Adipocyte (in vitro differentiated cells): ENCODE measurements at regions not wholly inside any gene's neighbourhood (a gene's known extent, or its start where the extent isn't known, plus 50 kb on each side); places are given as distances from the start of the nearest gene placed in this dataset.

Experiments
- DNase-seq: peaks from one replicate; pipeline ENCODE4 v3.0.0-alpha.2; 2015; ENCODE audit warnings: low read depth
- H3K27me3 ChIP-seq: replicated peaks from 2 replicates; pipeline ENCODE4 v1.7.0; 2013; ENCODE audit warnings: mild to moderate bottlenecking, low read length, moderate library complexity; ENCODE audit not compliant: control insufficient read depth, insufficient read depth
- H3K36me3 ChIP-seq: 2 replicates; pipeline ENCODE4 v1.7.0; 2013; ENCODE audit warnings: low read length, mild to moderate bottlenecking, moderate library complexity; ENCODE audit not compliant: control insufficient read depth, insufficient read depth, severe bottlenecking
- H3K4me1 ChIP-seq: 2 replicates; pipeline ENCODE4 v1.7.0; 2013; ENCODE audit warnings: mild to moderate bottlenecking, low read length, moderate library complexity; ENCODE audit not compliant: control insufficient read depth, insufficient read depth
- H3K4me3 ChIP-seq: 2 replicates; pipeline ENCODE4 v1.7.0; 2013; ENCODE audit warnings: mild to moderate bottlenecking, low read length, moderate library complexity
- H3K9ac ChIP-seq: 2 replicates; pipeline ENCODE4 v1.7.0; 2013; ENCODE audit warnings: mild to moderate bottlenecking, low read length, moderate library complexity
- H3K9me3 ChIP-seq: 2 replicates; pipeline ENCODE4 v1.7.0; 2013; ENCODE audit warnings: mild to moderate bottlenecking, low read length, moderate library complexity; ENCODE audit not compliant: control insufficient read depth

GRCh38 chr6:21858076-21858475 is 264.5 kb downstream of the SOX4 start:
- no peaks in the 10 kb centered on the region for H3K9me3 ChIP-seq
- H3K36me3 ChIP-seq = no peaks in the 10 kb centered on the region

GRCh38 chr6:21859193-21859735 is 265.7 kb downstream of the SOX4 start:
- Histone ChIP-seq H3K27me3 (no peaks in the 10 kb centered on the region), H3K4me3 (no peak overlapping the region), H3K9ac (no peak overlapping the region), H3K9me3 (no peaks in the 10 kb centered on the region), H3K4me1 (peaks cover 16% of the 10 kb centered on the region), H3K36me3 (no peaks in the 10 kb centered on the region)
- DNase-seq = no peak

More at GRCh38 chr6:21858076-21858475, 264.5 kb downstream of the SOX4 start:
- peaks cover 16% of the 10 kb centered on the region for H3K4me1 ChIP-seq
- H3K4me3 ChIP-seq = no peak overlapping the region
- H3K9ac ChIP-seq = no peak overlapping the region
- H3K27me3 ChIP-seq = no peaks in the 10 kb centered on the region
- DNase-seq = no peak

- DNase-seq = no peak
Observed at GRCh38 chr6:21861942-21862341, 268.4 kb downstream of the SOX4 start.

GRCh38 chr6:21864206-21864605 is 270.7 kb downstream of the SOX4 start:
- Histone ChIP-seq H3K27me3 (no peaks in the 10 kb centered on the region), H3K4me3 (no peak overlapping the region), H3K36me3 (no peaks in the 10 kb centered on the region), H3K4me1 (no peaks in the 10 kb centered on the region), H3K9ac (no peak overlapping the region), H3K9me3 (no peaks in the 10 kb centered on the region)
- DNase-seq = no peak

More at GRCh38 chr6:21861942-21862341, 268.4 kb downstream of the SOX4 start:
- Histone ChIP-seq H3K27me3 (no peaks in the 10 kb centered on the region), H3K9ac (no peak overlapping the region), H3K9me3 (no peaks in the 10 kb centered on the region), H3K36me3 (no peaks in the 10 kb centered on the region), H3K4me1 (peaks cover 4% of the 10 kb centered on the region), H3K4me3 (no peak overlapping the region)

GRCh38 chr6:21868226-21868625 is 274.7 kb downstream of the SOX4 start:
- Histone ChIP-seq H3K4me3 (no peak overlapping the region), H3K9me3 (no peaks in the 10 kb centered on the region), H3K36me3 (no peaks in the 10 kb centered on the region), H3K9ac (no peak overlapping the region), H3K4me1 (peaks cover 7% of the 10 kb centered on the region), H3K27me3 (no peaks in the 10 kb centered on the region)
- no peak for DNase-seq

- no peaks in the 10 kb centered on the region for H3K9me3 ChIP-seq
- H3K4me3 ChIP-seq = no peak overlapping the region
- no peak for DNase-seq
- H3K36me3 ChIP-seq = no peaks in the 10 kb centered on the region
- peaks cover 15% of the 10 kb centered on the region for H3K4me1 ChIP-seq
- no peaks in the 10 kb centered on the region for H3K27me3 ChIP-seq
- no peak overlapping the region for H3K9ac ChIP-seq
Observed at GRCh38 chr6:21869085-21869771, 275.7 kb downstream of the SOX4 start.

- DNase-seq = no peak
- Histone ChIP-seq H3K9me3 (no peaks in the 10 kb centered on the region), H3K9ac (no peak overlapping the region), H3K27me3 (no peaks in the 10 kb centered on the region), H3K4me1 (peaks cover 15% of the 10 kb centered on the region), H3K36me3 (no peaks in the 10 kb centered on the region), H3K4me3 (no peak overlapping the region)
Observed at GRCh38 chr6:21870076-21870730, 276.7 kb downstream of the SOX4 start.

- peaks cover 15% of the 10 kb centered on the region for H3K4me1 ChIP-seq
- DNase-seq = no peak
- H3K36me3 ChIP-seq = no peaks in the 10 kb centered on the region
- no peaks in the 10 kb centered on the region for H3K27me3 ChIP-seq
- H3K4me3 ChIP-seq = no peak overlapping the region
- no peak overlapping the region for H3K9ac ChIP-seq
- H3K9me3 ChIP-seq = no peaks in the 10 kb centered on the region
Observed at GRCh38 chr6:21871831-21872230, 278.3 kb downstream of the SOX4 start.

- H3K27me3 ChIP-seq = no peaks in the 10 kb centered on the region
- DNase-seq = no peak
Observed at GRCh38 chr6:21872749-21873148, 279.2 kb downstream of the SOX4 start.

GRCh38 chr6:21873562-21873961 is 280.0 kb downstream of the SOX4 start:
- Histone ChIP-seq H3K27me3 (no peaks in the 10 kb centered on the region), H3K4me3 (peak overlapping the region; percentile 19), H3K9ac (no peak overlapping the region), H3K4me1 (peaks cover 15% of the 10 kb centered on the region), H3K9me3 (no peaks in the 10 kb centered on the region), H3K36me3 (no peaks in the 10 kb centered on the region)
- DNase-seq = no peak

More at GRCh38 chr6:21872749-21873148, 279.2 kb downstream of the SOX4 start:
- Histone ChIP-seq H3K9ac (no peak overlapping the region), H3K4me3 (no peak overlapping the region), H3K4me1 (peaks cover 15% of the 10 kb centered on the region), H3K9me3 (no peaks in the 10 kb centered on the region), H3K36me3 (no peaks in the 10 kb centered on the region)

GRCh38 chr6:21874372-21874771 is 280.8 kb downstream of the SOX4 start:
- H3K4me3 ChIP-seq = no peak overlapping the region
- no peaks in the 10 kb centered on the region for H3K27me3 ChIP-seq
- H3K36me3 ChIP-seq = no peaks in the 10 kb centered on the region
- no peak for DNase-seq
- H3K9me3 ChIP-seq = no peaks in the 10 kb centered on the region
- H3K4me1 ChIP-seq = peaks cover 15% of the 10 kb centered on the region
- H3K9ac ChIP-seq = no peak overlapping the region
